NCI-H1092 treated with DMSO at 0.1 percent for 48 hours (cell line): ENCODE measurements at regions not wholly inside any gene's neighbourhood (a gene's known extent, or its start where the extent isn't known, plus 50 kb on each side); places are given as distances from the start of the nearest gene placed in this dataset.
"Not testable (repeated sequence)": the region's sequence is repeated elsewhere in the genome, so short reads cannot be mapped to it uniquely, and the experiment has no call there.

ENCODE experiments used
- DNase-seq: peaks from one replicate; lab custom pipeline; 2025; lab: John Stamatoyannopoulos, UW

DNA sequence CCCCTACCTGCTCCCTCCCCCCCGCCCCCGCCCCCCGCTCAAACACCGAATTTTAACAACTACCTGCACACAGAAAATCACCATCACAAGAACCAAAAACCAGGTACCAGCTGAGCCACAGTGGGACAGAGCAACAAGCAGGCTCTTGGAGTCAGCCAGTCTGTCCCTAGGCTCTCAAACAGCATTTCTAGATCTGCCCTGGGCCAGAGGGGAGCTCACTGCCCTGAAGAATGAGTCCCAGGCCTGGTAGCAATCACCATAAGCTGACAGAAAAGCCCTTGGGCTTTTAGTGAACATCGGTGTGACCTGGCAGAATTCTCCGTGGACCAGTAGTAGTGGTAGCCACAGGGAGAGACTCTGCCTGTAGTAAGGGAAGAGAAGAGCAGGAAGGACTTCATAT is 58.3 kb downstream of the C11orf87 start:
- DNase-seq: no peak

GRCh38 chr11:109486129-109486528 is 64.1 kb downstream of the C11orf87 start:
- peak; percentile 98 for DNase-seq

DNA sequence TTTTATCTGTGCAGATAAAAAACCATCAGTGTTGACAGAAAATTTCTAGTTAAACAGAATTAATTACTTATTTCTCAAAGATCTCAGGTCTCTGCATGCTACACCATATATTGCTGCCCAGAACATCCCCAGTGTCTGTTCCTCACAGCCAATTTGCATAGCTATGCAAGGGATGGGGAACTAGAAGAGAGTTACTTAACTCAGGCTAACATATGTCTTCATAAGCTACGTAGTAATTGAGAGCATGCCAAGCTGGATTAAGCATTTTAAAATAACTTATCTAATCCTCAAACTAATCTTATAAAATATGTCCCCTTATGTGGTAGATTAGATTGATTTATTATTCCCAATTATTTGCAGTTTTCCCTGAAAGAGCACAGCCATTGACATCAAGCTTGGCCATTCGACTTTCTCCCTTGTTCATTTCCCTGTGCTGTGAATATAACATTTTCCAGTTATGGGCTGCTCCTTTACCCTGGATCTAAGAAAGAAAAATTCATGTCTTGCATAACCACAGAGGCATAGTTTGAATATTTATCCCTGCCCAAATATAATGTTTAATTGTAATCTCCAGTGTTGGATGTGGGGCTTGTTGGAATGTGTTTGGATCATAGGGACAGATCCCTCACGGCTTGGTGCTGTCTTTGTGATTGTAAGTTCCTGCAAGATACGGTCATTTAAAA is 69.1 kb downstream of the C11orf87 start:
- no peak for DNase-seq

GRCh38 chr11:109506115-109506514 is 84.1 kb downstream of the C11orf87 start:
- no peak for DNase-seq

GRCh38 chr11:109507331-109507730 is 85.3 kb downstream of the C11orf87 start:
- no peak for DNase-seq

DNA sequence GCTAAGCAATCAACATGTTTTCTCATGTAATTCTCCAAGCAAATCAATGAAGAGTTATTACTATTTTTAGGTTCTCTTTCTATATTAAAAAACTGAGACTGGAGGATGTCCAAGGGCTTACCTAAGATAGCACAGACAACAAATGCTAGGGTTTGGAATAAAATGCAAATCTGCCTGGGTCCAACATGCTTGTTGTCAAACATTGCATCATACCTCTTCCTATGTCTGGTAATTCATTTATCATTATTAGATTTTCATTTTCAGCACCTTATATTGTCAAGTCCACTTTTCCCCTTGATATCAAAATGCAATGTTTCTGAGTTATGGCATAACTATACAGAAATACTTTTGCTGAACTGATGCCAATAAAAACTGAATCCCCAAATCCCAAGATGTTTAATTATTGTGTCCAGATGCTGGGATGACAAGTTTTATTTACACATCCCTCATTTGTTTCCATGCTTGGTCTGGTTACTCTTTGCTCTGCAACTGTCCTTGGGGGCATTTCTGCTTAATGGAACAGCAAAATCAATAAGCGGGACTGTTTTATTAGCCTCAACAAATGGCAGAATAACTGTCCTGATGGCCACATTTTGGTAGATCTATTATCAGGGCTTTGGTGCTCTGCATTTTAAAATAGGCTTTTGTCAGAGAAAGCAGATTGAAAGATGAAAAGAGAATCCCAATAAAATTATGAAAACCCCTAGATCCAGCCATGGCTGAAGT is 86.0 kb downstream of the C11orf87 start:
- DNase-seq: peak; percentile 18

GRCh38 chr11:109508943-109509342 is 87.0 kb downstream of the C11orf87 start:
- no peak for DNase-seq

DNA sequence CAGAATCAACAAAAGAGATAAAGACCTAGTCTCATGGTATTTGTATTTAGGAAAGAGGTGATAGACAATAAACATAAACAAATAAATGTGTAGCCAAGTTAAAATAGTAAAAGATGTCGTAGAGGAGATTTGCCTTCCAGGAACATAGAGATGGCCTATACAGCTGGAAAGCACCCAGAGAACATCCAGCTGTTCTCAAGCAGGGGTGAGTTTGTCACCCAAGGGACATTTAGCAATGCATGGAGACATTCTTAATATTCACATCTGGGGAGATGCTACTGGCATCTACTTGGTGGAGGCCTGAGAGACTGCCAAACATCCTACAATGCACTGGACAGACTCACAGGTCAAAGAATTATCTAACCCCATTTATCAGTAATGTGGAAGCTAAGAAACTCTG is 88.3 kb downstream of the C11orf87 start:
- DNase-seq: no peak

DNA sequence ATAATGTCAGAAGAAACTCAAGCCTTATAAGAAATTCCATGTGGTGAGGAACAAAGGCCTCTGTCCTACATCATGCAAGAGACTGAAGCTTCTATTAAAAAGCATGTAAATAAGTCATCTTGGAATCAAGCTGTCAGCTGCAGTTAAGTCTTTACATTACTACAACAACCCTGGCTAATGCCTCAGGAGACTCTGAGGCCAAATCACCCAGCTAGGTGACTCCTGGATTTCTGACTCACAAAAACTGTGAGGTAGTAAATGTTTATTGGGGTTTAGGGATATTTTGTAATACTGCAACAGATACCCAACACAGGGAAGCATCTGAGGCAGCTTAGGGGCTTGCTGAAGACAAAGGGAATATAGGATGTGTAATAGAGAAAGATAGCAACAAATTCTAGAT is 89.6 kb downstream of the C11orf87 start:
- DNase-seq: no peak

DNA sequence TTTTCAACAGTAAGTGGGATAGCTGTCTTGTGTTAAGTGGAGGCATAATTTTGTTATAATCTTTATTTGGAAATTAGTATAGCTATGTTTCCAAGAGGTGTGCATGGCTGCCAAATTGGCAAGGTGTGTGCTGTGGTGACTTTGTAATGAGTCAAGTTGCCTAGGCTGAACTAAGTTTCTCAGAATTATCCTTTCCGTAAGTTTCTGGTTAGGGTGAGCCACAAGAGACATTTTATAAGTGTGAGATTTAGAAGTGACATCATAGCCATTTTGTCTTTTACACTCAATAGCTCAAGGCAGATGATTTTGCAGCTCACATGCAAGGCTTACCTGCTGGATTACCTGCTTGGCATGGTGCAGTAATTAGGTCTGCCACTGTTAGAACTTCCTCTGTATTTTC is 90.3 kb downstream of the C11orf87 start:
- no peak for DNase-seq

DNA sequence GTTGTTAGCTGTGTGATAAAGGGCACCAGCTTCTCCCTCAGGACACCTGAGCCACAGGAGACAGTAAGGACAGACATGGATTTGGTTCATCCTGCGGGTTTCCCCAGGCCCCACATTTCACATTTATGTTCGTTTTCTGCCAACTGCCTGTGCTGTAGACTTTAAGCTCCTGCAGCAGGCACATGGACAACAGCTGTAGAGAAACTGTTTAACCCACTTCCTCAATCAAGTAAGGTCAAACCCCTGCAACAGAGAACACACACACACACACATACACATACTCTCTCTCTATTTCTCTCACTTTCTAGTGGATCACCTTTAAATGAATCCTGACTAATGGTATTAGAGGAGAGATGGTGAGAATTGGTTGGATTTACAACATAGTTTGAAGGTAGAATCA is 90.7 kb downstream of the C11orf87 start:
- no peak for DNase-seq

- no peak for DNase-seq
Observed at GRCh38 chr11:109514313-109515018, 92.5 kb downstream of the C11orf87 start.

GRCh38 chr11:109519253-109519652 is 97.3 kb downstream of the C11orf87 start:
- DNase-seq: no peak

- DNase-seq: no peak
Observed at GRCh38 chr11:109521571-109522086, 99.6 kb downstream of the C11orf87 start.

DNA sequence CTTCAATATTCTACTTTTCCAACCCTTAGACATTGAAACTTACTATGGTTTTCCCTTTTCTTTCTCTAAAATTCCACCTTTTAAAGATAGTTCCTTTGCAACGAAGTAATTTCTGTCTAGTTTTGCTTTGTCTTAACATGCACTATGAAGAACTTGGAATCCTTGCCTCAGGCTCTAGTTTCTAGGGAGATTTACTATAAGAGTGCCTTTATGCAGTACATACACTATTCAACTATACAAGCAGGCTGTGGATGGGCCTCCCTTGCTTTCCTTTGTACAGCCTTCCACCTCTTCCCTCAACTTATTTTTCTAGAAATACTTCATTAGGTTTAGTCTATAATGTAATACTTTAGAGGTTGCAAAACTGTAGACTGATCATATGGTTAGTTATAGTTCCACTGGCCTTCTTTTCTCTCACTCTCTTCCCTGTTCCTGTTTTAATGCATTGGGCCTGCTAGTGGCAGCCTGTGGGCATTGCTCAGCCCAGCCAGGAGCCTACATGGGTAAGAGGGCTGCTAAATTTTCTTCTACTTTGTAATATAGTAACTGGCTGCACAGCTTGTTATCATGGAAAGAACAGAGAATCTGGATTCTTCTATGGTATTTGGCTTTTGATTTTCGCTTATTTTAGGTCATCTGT is 100.2 kb downstream of the C11orf87 start:
- no peak for DNase-seq

DNA sequence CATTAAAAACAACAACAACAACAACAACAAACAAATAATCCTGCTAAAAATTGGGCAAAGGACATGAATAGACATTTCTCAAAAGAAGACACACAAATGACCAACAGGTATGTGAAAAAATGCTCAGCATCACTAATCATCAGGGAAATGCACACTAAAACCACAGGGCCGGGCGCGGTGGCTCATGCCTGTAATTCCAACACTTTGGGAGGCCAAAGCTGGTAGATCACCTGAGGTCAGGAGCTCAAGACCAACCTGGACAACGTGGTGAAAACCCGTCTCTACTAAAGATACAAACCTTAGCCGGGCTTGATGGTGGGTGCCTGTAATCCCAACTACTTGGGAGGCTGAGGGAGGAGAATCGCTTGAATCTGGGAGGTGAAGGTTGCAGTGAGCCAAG is 103.6 kb downstream of the C11orf87 start:
- DNase-seq: not testable (repeated sequence)

- DNase-seq: no peak
Observed at GRCh38 chr11:109526061-109526460, 104.1 kb downstream of the C11orf87 start.

- no peak for DNase-seq
Observed at GRCh38 chr11:109526931-109527330, 104.9 kb downstream of the C11orf87 start.

DNA sequence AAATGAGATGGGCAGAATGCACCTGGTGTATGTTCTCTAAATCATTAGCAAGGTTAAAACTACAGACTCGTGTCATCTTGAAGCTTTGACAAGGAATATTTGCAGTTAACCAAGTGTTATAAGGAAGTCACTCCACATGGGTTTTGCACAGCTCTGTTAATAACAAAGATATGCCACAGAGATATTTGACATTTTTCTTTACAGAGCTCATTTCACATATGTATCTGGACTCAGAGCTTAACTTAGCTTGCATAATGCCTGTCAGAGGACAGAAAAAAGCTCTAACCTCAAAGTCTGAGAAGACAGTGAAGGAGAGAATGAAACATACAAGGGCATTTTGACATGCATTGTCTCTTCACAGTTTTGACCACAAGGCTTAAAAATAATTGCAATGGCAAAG is 105.5 kb downstream of the C11orf87 start:
- DNase-seq: no peak

- no peak for DNase-seq
Observed at GRCh38 chr11:109547356-109548027, 125.5 kb downstream of the C11orf87 start.

DNA sequence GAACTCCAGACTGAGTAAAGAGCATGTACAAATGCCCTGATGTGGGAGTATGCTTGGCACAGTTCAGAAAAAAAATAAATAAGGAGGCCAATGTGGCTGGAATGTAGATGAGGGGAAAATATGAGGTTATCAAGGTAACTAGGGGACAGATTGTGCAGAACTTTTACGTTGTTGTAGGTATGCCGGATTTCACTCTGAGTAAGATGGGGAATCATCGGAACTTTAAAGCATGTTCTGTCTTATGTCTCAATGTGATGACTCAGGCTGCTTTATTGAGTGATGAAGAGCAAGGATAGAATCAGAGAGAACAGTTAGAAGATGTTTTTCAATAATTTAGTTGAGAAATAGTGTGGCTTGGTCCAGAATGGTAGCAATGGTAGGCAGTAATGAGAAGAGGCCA is 130.4 kb downstream of the C11orf87 start:
- no peak for DNase-seq

GRCh38 chr11:109553284-109553683 is 131.3 kb downstream of the C11orf87 start:
- DNase-seq: no peak
